ENCODE measurements at regions not wholly inside any gene's neighbourhood (a gene's known extent, or its start where the extent isn't known, plus 50 kb on each side); places are given as distances from the start of the nearest gene placed in this dataset.

DNA sequence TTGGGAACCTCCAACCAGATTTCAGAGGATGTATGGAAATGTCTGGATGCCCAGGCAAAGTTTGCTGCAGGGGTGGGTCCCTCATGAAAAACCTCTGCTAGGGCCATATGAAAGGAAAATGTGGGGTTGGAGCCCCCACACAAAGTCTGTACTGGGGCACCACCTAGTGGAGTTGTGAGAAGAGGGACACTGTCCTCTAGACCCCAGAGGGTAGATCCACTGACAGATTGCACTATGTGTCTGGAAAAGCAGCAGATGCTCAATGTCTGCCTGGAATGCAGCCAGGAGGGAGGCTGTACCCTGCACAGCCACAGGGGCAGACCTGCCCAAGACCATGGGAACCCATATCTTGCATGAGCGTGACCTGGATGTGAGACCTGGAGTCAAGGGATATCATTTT lies 573.7 kb upstream of the NXPH2 start:
- no peak overlapping the region for H3K4me3 ChIP-seq (ENCODE audit: low read length)

GRCh38 chr2:139317259-139317658 lies 537.1 kb upstream of the NXPH2 start:
- Histone ChIP-seq H3K4me3 (ENCODE audit: low read length) (no peak overlapping the region), H3K27ac (ENCODE audit: low read length) (no peak overlapping the region), H3K36me3 (replicated peaks; ENCODE audit: low read depth, low read length) (no peaks in the 10 kb centered on the region), H3K27me3 (ENCODE audit: low read depth, low read length) (no peaks in the 10 kb centered on the region), H4K20me1 (ENCODE audit: insufficient read depth, low read length) (no peaks in the 10 kb centered on the region), H2AFZ (ENCODE audit: low read depth, low read length) (no peak overlapping the region), H3K9ac (ENCODE audit: low read length) (no peak overlapping the region), H3K79me2 (ENCODE audit: low read length) (no peaks in the 10 kb centered on the region), H3K9me3 (ENCODE audit: insufficient read depth, low read length) (no peaks in the 10 kb centered on the region), H3K4me2 (ENCODE audit: low read length) (no peak overlapping the region), H3K4me1 (ENCODE audit: low read length) (no peaks in the 10 kb centered on the region)
- TF ChIP-seq CTCF (IDR thresholded peaks at IDR 0.05; ENCODE audit: low read depth, low read length) (no peak), EZH2phosphoT487 (IDR thresholded peaks at IDR 0.05; ENCODE audit: low read depth) (no peak)

More for the DNA sequence above, 573.7 kb upstream of the NXPH2 start:
- Histone ChIP-seq H3K9ac (ENCODE audit: low read length) (no peak overlapping the region), H2AFZ (ENCODE audit: low read depth, low read length) (no peak overlapping the region), H3K27ac (ENCODE audit: low read length) (no peak overlapping the region), H3K79me2 (ENCODE audit: low read length) (no peaks in the 10 kb centered on the region), H3K4me1 (ENCODE audit: low read length) (no peaks in the 10 kb centered on the region), H3K27me3 (ENCODE audit: low read depth, low read length) (no peaks in the 10 kb centered on the region), H4K20me1 (ENCODE audit: insufficient read depth, low read length) (no peaks in the 10 kb centered on the region), H3K36me3 (replicated peaks; ENCODE audit: low read depth, low read length) (no peaks in the 10 kb centered on the region), H3K9me3 (ENCODE audit: insufficient read depth, low read length) (no peaks in the 10 kb centered on the region), H3K4me2 (ENCODE audit: low read length) (no peak overlapping the region)
- TF ChIP-seq EZH2phosphoT487 (IDR thresholded peaks at IDR 0.05; ENCODE audit: low read depth) (no peak), CTCF (IDR thresholded peaks at IDR 0.05; ENCODE audit: low read depth, low read length) (no peak)

GRCh38 chr2:139314059-139314458 lies 533.9 kb upstream of the NXPH2 start:
- H3K9me3 ChIP-seq (ENCODE audit: insufficient read depth, low read length) = no peaks in the 10 kb centered on the region
- no peak overlapping the region for H2AFZ ChIP-seq (ENCODE audit: low read depth, low read length)
- no peaks in the 10 kb centered on the region for H3K79me2 ChIP-seq (ENCODE audit: low read length)
- no peaks in the 10 kb centered on the region for H3K4me1 ChIP-seq (ENCODE audit: low read length)
- H3K4me3 ChIP-seq (ENCODE audit: low read length) = no peak overlapping the region
- no peak overlapping the region for H3K9ac ChIP-seq (ENCODE audit: low read length)
- no peaks in the 10 kb centered on the region for H3K27me3 ChIP-seq (ENCODE audit: low read depth, low read length)
- no peaks in the 10 kb centered on the region for H4K20me1 ChIP-seq (ENCODE audit: insufficient read depth, low read length)
- H3K4me2 ChIP-seq (ENCODE audit: low read length) = no peak overlapping the region
- H3K36me3 ChIP-seq (replicated peaks; ENCODE audit: low read depth, low read length) = no peaks in the 10 kb centered on the region
- TF ChIP-seq CTCF (IDR thresholded peaks at IDR 0.05; ENCODE audit: low read depth, low read length) (no peak), EZH2phosphoT487 (IDR thresholded peaks at IDR 0.05; ENCODE audit: low read depth) (no peak)
- no peak overlapping the region for H3K27ac ChIP-seq (ENCODE audit: low read length)

GRCh38 chr2:139296672-139297209 lies 516.6 kb upstream of the NXPH2 start:
- H3K4me2 ChIP-seq (ENCODE audit: low read length) = no peak overlapping the region
- H3K9me3 ChIP-seq (ENCODE audit: insufficient read depth, low read length) = no peaks in the 10 kb centered on the region
- H3K4me3 ChIP-seq (ENCODE audit: low read length) = no peak overlapping the region
- no peaks in the 10 kb centered on the region for H3K79me2 ChIP-seq (ENCODE audit: low read length)
- no peaks in the 10 kb centered on the region for H3K4me1 ChIP-seq (ENCODE audit: low read length)
- H4K20me1 ChIP-seq (ENCODE audit: insufficient read depth, low read length) = no peaks in the 10 kb centered on the region
- H3K27ac ChIP-seq (ENCODE audit: low read length) = no peak overlapping the region
- no peak for TF ChIP-seq EZH2phosphoT487 (IDR thresholded peaks at IDR 0.05; ENCODE audit: low read depth)
- no peak for TF ChIP-seq CTCF (IDR thresholded peaks at IDR 0.05; ENCODE audit: low read depth, low read length)
- no peaks in the 10 kb centered on the region for H3K27me3 ChIP-seq (ENCODE audit: low read depth, low read length)
- no peak overlapping the region for H3K9ac ChIP-seq (ENCODE audit: low read length)
- H2AFZ ChIP-seq (ENCODE audit: low read depth, low read length) = no peak overlapping the region
- no peaks in the 10 kb centered on the region for H3K36me3 ChIP-seq (replicated peaks; ENCODE audit: low read depth, low read length)

Measured in OCI-LY3 (cell line).